GM12878 (cell line): ENCODE measurements at regions not wholly inside any gene's neighbourhood (a gene's known extent, or its start where the extent isn't known, plus 50 kb on each side); places are given as distances from the start of the nearest gene placed in this dataset.

Experiments
- BCL11A ChIP-seq: IDR thresholded peaks from 2 replicates; pipeline ENCODE4 v1.6.1; 2011; ENCODE audit warnings: low read depth, low read length
- CBFB ChIP-seq: IDR thresholded peaks from 2 replicates; pipeline ENCODE4 v1.6.1; 2016; ENCODE audit warnings: antibody characterized with exemption, low read depth
- HCFC1 ChIP-seq: fragments of 150-350 bp; IDR thresholded peaks from 2 replicates; pipeline ENCODE4 v1.6.1; 2014; ENCODE audit warnings: low read length
- MYC ChIP-seq: IDR thresholded peaks from 2 replicates; pipeline ENCODE4 v1.6.1; 2011; ENCODE audit warnings: mild to moderate bottlenecking, low read length, moderate library complexity, inconsistent platforms; ENCODE audit not compliant: insufficient read depth, insufficient replicate concordance, insufficient read length, severe bottlenecking
- POLR2A ChIP-seq: IDR thresholded peaks from 2 replicates; pipeline ENCODE4 v1.6.1; 2011; ENCODE audit warnings: low read depth, mild to moderate bottlenecking, low read length
- POLR2AphosphoS5 ChIP-seq: IDR thresholded peaks from 2 replicates; pipeline ENCODE4 v1.6.1; 2011; ENCODE audit warnings: mild to moderate bottlenecking, low read length, inconsistent platforms
- SUZ12 ChIP-seq: fragments of 200-600 bp; sonication (generic); IDR thresholded peaks from one replicate; pipeline ENCODE4 v1.6.1; 2018; ENCODE audit warnings: antibody characterized with exemption, mild to moderate bottlenecking; ENCODE audit not compliant: unreplicated experiment
- YY1 ChIP-seq: IDR thresholded peaks from 2 replicates; pipeline ENCODE4 v1.6.1; 2011; ENCODE audit warnings: low read depth, mild to moderate bottlenecking, low read length
- TF ChIP-seq, protein P1 (sequence below): IDR thresholded peaks from 2 replicates; pipeline ENCODE4 v1.6.1; 2011; ENCODE audit warnings: borderline replicate concordance, low read depth, mild to moderate bottlenecking, moderate library complexity, low read length; ENCODE audit not compliant: insufficient read depth, poor library complexity, severe bottlenecking
- TF ChIP-seq, protein P2 (sequence below): IDR thresholded peaks from 2 replicates; pipeline ENCODE4 v1.6.1; 2011; ENCODE audit warnings: low read depth, low read length, improper control_type of control experiment, borderline replicate concordance
- TF ChIP-seq, protein P3 (sequence below), 3 experiments: IDR thresholded peaks in 2 of 3; conservative IDR thresholded peaks in 1 of 3; 2 replicates each; pipeline ENCODE4 v1.5.1; 2011; ENCODE audit warnings: low read depth in 3 of 3, low read length in 3 of 3, mild to moderate bottlenecking in 3 of 3, control low read depth in 2 of 3, moderate library complexity in 2 of 3, inconsistent platforms in 1 of 3, mixed read lengths in 1 of 3; ENCODE audit not compliant: control insufficient read depth in 2 of 3, insufficient read depth in 1 of 3; ENCODE audit errors: extremely low read depth in 1 of 3

DNA sequence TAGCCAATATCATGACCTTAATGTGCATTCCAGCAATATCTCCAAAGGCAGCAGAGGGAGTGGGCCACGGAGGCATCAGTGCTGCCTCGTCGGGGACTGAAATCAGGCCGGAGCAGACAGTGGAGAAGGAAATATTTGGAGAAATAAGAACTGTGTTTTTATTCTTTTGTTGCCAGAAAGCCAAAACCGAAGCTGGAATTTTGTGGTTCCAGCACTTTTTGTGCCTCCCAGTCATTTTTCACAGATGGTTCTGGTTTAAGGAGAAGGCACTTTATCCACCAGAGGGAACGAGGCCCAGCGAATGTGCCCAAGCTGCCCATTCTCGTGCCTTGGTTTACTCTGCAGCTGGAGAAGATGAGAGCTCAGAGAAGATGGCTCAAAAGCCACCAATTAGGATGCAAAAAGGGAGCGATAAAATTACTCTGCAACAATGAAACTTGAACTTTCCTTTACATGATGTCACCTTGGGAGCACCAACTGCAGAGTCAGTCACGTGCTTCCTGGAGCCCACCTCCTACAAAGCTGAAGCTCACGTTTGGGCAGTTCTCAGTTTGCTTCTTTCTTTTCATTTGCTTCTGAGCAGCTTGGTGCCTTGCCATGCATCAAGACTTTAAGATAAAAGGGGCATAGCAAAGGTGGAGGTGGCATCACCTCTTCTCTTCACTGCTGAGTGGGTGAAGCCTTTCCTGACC is 288.7 kb downstream of the LPIN1 start:
- TF ChIP-seq SUZ12 = no peak
- TF ChIP-seq HCFC1 = no peak
- TF ChIP-seq, protein P1, sequence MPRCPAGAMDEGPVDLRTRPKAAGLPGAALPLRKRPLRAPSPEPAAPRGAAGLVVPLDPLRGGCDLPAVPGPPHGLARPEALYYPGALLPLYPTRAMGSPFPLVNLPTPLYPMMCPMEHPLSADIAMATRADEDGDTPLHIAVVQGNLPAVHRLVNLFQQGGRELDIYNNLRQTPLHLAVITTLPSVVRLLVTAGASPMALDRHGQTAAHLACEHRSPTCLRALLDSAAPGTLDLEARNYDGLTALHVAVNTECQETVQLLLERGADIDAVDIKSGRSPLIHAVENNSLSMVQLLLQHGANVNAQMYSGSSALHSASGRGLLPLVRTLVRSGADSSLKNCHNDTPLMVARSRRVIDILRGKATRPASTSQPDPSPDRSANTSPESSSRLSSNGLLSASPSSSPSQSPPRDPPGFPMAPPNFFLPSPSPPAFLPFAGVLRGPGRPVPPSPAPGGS = no peak
- TF ChIP-seq, protein P2, sequence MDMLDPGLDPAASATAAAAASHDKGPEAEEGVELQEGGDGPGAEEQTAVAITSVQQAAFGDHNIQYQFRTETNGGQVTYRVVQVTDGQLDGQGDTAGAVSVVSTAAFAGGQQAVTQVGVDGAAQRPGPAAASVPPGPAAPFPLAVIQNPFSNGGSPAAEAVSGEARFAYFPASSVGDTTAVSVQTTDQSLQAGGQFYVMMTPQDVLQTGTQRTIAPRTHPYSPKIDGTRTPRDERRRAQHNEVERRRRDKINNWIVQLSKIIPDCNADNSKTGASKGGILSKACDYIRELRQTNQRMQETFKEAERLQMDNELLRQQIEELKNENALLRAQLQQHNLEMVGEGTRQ = no peak
- TF ChIP-seq, protein P3, sequence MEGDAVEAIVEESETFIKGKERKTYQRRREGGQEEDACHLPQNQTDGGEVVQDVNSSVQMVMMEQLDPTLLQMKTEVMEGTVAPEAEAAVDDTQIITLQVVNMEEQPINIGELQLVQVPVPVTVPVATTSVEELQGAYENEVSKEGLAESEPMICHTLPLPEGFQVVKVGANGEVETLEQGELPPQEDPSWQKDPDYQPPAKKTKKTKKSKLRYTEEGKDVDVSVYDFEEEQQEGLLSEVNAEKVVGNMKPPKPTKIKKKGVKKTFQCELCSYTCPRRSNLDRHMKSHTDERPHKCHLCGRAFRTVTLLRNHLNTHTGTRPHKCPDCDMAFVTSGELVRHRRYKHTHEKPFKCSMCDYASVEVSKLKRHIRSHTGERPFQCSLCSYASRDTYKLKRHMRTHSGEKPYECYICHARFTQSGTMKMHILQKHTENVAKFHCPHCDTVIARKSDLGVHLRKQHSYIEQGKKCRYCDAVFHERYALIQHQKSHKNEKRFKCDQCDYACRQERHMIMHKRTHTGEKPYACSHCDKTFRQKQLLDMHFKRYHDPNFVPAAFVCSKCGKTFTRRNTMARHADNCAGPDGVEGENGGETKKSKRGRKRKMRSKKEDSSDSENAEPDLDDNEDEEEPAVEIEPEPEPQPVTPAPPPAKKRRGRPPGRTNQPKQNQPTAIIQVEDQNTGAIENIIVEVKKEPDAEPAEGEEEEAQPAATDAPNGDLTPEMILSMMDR (IDR thresholded peaks at IDR 0.05 in 2 of 3, conservative IDR thresholded peaks at IDR 0.05 in 1 of 3; ENCODE audit: control insufficient read depth in 2 of 3, extremely low read depth in 1 of 3, insufficient read depth in 1 of 3, low read depth in 3 of 3, low read length in 3 of 3) = no peak
- TF ChIP-seq BCL11A = no peak
- no peak for TF ChIP-seq YY1
- TF ChIP-seq CBFB = no peak
- TF ChIP-seq MYC = no peak
- no peak for TF ChIP-seq POLR2AphosphoS5
- no peak for TF ChIP-seq POLR2A
